Hepatocyte (in vitro differentiated cells): ENCODE measurements at regions not wholly inside any gene's neighbourhood (a gene's known extent, or its start where the extent isn't known, plus 50 kb on each side); places are given as distances from the start of the nearest gene placed in this dataset.

Experiments used
- DNase-seq: peaks from one replicate; pipeline ENCODE4 v3.0.0-alpha.2; 2016; ENCODE audit warnings: low spot score
- H2AFZ ChIP-seq: fragments of 200-600 bp; sonication (generic); 2 replicates; pipeline ENCODE4 v1.6.0; 2016; ENCODE audit warnings: antibody characterized with exemption, mild to moderate bottlenecking
- H3K27ac ChIP-seq: fragments of 200-600 bp; sonication (generic); 2 replicates; pipeline ENCODE4 v1.5.1; 2016; ENCODE audit warnings: mild to moderate bottlenecking
- H3K27me3 ChIP-seq: fragments of 200-600 bp; sonication (generic); 2 replicates; pipeline ENCODE4 v1.6.1; 2016
- H3K36me3 ChIP-seq: fragments of 200-600 bp; sonication (generic); replicated peaks from 2 replicates; pipeline ENCODE4 v1.5.1; 2016; ENCODE audit warnings: low read depth; ENCODE audit not compliant: insufficient read depth
- H3K4me1 ChIP-seq: fragments of 200-600 bp; sonication (generic); 2 replicates; pipeline ENCODE4 v1.5.1; 2016; ENCODE audit warnings: mild to moderate bottlenecking, moderate library complexity; ENCODE audit not compliant: insufficient read depth
- H3K4me2 ChIP-seq: fragments of 200-600 bp; sonication (generic); 2 replicates; pipeline ENCODE4 v1.6.0; 2016
- H3K4me3 ChIP-seq: fragments of 200-600 bp; sonication (generic); 2 replicates; pipeline ENCODE4 v1.5.1; 2016; ENCODE audit warnings: mild to moderate bottlenecking
- H3K79me2 ChIP-seq: fragments of 200-600 bp; sonication (generic); 2 replicates; pipeline ENCODE4 v1.6.0; 2017; ENCODE audit warnings: mild to moderate bottlenecking
- H3K9me2 ChIP-seq: fragments of 200-600 bp; sonication (generic); replicated peaks from 2 replicates; pipeline ENCODE4 v1.6.0; 2017; ENCODE audit warnings: mild to moderate bottlenecking; ENCODE audit not compliant: insufficient read depth
- H3K9me3 ChIP-seq: fragments of 200-600 bp; sonication (generic); 2 replicates; pipeline ENCODE4 v1.5.1; 2016; ENCODE audit warnings: low read depth, mild to moderate bottlenecking
- H4K20me1 ChIP-seq: fragments of 200-600 bp; sonication (generic); 2 replicates; pipeline ENCODE4 v1.6.0; 2016; ENCODE audit warnings: mild to moderate bottlenecking; ENCODE audit not compliant: insufficient read depth, poor library complexity, severe bottlenecking
- EZH2 ChIP-seq: fragments of 200-600 bp; sonication (generic); IDR thresholded peaks from 2 replicates; pipeline ENCODE4 v1.6.1; 2016; ENCODE audit warnings: antibody characterized with exemption, mild to moderate bottlenecking, borderline replicate concordance
- EZH2phosphoT487 ChIP-seq: fragments of 200-600 bp; sonication (generic); IDR thresholded peaks from one replicate; pipeline ENCODE4 v1.6.1; 2018; ENCODE audit warnings: antibody characterized with exemption, mild to moderate bottlenecking, low read depth, moderate library complexity; ENCODE audit not compliant: unreplicated experiment, severe bottlenecking
- TF ChIP-seq, protein P1 (sequence below): fragments of 200-600 bp; sonication (generic); IDR thresholded peaks from 2 replicates; pipeline ENCODE4 v1.5.1; 2016; ENCODE audit warnings: antibody characterized with exemption, mild to moderate bottlenecking; ENCODE audit not compliant: poor library complexity

DNA sequence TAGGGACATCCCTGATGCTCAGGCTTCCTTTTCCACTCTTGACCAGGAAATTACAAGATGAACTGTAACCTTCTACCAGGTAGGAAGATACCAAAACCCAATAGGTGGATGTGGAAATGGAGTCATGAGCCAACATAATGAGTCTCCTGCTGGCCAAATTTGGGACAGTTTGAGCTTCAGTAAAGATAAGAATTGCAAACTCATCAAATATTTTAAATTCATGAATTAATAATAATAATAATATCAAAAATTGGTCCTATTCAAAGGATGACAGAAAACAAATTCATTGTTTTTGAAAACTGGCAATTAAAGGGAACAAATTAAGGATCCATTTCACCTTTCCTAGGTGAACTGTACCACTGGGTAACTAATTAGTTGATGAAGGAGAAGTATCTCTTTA is 309.7 kb downstream of the NEK10 start:
- Histone ChIP-seq H3K4me3 (no peak overlapping the region), H3K79me2 (no peaks in the 10 kb centered on the region), H3K27me3 (no peaks in the 10 kb centered on the region), H3K4me2 (no peak overlapping the region), H2AFZ (no peak overlapping the region), H3K4me1 (no peaks in the 10 kb centered on the region), H3K27ac (no peak overlapping the region), H3K9me3 (peaks cover 5% of the 10 kb centered on the region), H3K9me2 (no peaks in the 10 kb centered on the region), H3K36me3 (no peaks in the 10 kb centered on the region), H4K20me1 (no peaks in the 10 kb centered on the region)
- TF ChIP-seq EZH2: no peak
- no peak for TF ChIP-seq EZH2phosphoT487
- TF ChIP-seq, protein P1, sequence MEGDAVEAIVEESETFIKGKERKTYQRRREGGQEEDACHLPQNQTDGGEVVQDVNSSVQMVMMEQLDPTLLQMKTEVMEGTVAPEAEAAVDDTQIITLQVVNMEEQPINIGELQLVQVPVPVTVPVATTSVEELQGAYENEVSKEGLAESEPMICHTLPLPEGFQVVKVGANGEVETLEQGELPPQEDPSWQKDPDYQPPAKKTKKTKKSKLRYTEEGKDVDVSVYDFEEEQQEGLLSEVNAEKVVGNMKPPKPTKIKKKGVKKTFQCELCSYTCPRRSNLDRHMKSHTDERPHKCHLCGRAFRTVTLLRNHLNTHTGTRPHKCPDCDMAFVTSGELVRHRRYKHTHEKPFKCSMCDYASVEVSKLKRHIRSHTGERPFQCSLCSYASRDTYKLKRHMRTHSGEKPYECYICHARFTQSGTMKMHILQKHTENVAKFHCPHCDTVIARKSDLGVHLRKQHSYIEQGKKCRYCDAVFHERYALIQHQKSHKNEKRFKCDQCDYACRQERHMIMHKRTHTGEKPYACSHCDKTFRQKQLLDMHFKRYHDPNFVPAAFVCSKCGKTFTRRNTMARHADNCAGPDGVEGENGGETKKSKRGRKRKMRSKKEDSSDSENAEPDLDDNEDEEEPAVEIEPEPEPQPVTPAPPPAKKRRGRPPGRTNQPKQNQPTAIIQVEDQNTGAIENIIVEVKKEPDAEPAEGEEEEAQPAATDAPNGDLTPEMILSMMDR: no peak
- DNase-seq: no peak
